ENCODE measurements at regions not wholly inside any gene's neighbourhood (a gene's known extent, or its start where the extent isn't known, plus 50 kb on each side); places are given as distances from the start of the nearest gene placed in this dataset.

DNA sequence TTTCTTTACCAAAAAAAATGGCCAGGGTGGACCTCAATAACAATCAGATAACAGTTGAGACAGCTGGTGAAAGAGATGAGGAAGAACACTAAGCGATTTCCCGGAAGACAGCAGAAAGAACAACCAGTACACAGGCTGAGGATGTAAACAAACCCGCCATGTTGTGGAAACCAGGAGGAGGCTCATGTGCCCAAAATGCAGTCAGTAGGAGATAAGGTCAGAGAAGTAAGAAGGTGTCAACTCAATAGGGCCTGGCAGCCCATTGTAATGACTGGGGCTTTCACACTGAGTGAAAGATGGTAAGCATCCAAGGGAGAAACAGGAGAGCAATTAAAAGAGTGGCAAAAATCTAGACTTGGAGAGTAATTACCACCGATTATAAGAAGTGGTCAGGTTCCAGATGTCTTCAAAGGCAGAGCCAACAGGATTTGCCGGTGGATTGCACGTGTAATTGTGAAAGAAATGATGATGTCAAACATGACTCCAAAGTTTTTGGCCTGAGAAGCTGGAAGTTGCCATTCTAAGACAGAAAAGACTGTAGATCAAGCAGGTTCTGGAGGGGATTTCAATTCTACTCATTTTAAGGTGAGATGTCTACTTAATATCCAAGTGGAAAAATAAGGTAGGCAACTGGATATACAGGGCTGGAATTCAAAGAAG lies 77.7 kb upstream of the CYP1B1 start (continued):
- TF ChIP-seq TEAD4 (IDR thresholded peaks at IDR 0.05; ENCODE audit: low read length), result peak; percentile 67; the same call in 1 of the 2 replicates
- no peak for TF ChIP-seq TEAD4 (CRISPR knock-in tag; IDR thresholded peaks at IDR 0.05; ENCODE audit: borderline replicate concordance)
- peak in 1 of 2 experiments; percentile 28; a peak in 1 of 4 replicates for TF ChIP-seq TRIM24 (IDR thresholded peaks at IDR 0.05)
- no peak for TF ChIP-seq FIP1L1 (IDR thresholded peaks at IDR 0.05; ENCODE audit: low read depth, low read length, poor library complexity, severe bottlenecking)
- no peak for TF ChIP-seq HNRNPK (IDR thresholded peaks at IDR 0.05; ENCODE audit: low read depth, low read length, poor library complexity, severe bottlenecking)
- no peak for TF ChIP-seq CREB1 (IDR thresholded peaks at IDR 0.05)
- no peak for TF ChIP-seq CREB1 (CRISPR knock-in tag; IDR thresholded peaks at IDR 0.05)
- TF ChIP-seq, protein P1, sequence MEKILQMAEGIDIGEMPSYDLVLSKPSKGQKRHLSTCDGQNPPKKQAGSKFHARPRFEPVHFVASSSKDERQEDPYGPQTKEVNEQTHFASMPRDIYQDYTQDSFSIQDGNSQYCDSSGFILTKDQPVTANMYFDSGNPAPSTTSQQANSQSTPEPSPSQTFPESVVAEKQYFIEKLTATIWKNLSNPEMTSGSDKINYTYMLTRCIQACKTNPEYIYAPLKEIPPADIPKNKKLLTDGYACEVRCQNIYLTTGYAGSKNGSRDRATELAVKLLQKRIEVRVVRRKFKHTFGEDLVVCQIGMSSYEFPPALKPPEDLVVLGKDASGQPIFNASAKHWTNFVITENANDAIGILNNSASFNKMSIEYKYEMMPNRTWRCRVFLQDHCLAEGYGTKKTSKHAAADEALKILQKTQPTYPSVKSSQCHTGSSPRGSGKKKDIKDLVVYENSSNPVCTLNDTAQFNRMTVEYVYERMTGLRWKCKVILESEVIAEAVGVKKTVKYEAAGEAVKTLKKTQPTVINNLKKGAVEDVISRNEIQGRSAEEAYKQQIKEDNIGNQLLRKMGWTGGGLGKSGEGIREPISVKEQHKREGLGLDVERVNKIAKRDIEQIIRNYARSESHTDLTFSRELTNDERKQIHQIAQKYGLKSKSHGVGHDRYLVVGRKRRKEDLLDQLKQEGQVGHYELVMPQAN (IDR thresholded peaks at IDR 0.05; ENCODE audit: borderline replicate concordance), result no peak
- TF ChIP-seq MECOM (CRISPR knock-in tag; IDR thresholded peaks at IDR 0.05), result no peak
- no peak for TF ChIP-seq ETS2 (tag; IDR thresholded peaks at IDR 0.05; ENCODE audit: borderline replicate concordance, poor library complexity, severe bottlenecking)
- TF ChIP-seq MAFF (IDR thresholded peaks at IDR 0.05; ENCODE audit: low read length), result no peak
- TF ChIP-seq, protein P2, sequence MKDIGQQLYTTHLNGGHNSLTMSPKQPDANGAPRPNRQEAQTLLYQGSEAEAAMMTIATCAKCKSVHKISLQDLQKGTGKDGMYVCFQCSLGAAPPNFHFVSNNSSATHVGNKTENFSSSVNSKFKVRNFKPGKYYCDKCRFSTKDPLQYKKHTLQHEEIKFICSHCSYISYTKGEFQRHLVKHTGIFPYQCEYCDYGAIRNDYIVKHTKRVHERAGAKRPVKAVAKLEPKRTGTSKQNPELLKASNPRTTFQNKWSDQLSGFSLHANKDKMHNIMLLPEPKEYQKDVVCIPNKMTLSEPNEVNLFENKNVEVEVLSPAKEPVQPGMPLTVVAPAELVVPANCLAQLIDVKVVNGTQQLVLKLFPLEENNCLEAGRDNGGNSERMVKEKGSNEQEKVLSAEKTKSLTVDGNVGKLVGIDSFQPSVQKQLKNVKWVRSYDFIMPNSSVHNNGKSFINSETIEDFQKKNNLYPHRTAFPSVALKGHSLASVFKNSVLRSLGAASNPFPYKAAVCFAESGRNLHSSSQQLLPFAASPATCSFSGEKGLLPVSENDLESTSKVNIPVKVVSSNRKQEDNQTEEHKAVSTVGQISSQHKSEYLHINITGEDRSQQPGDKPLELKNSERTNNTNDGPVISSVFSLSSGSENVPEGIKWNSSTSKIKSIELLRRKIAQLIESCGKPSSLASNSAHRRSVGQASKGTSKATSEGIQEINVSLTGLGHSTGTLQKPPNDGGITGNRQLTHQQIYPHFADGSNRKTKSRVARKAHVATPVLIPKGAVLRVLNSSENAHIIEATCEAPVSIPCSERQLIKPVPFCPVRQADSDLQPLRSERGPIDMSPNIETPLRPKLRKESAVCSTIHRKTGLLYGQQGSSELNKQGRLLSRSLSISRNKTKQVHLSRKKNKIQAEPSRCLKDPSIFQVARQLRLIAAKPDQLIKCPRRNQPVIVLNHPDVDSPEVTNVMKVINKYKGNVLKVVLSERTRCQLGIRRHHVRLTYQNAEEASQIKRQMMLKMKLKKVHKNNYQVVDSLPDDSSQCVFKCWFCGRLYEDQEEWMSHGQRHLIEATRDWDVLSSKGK (CRISPR knock-in tag; IDR thresholded peaks at IDR 0.05), result no peak
- TF ChIP-seq ASH1L (IDR thresholded peaks at IDR 0.05; ENCODE audit: borderline replicate concordance, low read depth, partially characterized antibody), result no peak
- TF ChIP-seq SRSF7 (optimal IDR thresholded peaks at IDR 0.05; ENCODE audit: low read depth, low read length), result no peak
- TF ChIP-seq, protein P3, sequence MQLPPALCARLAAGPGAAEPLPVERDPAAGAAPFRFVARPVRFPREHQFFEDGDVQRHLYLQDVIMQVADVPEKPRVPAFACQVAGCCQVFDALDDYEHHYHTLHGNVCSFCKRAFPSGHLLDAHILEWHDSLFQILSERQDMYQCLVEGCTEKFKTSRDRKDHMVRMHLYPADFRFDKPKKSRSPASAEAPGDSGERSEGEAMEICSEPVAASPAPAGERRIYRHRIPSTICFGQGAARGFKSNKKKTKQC (CRISPR knock-in tag; IDR thresholded peaks at IDR 0.05), result no peak
- TF ChIP-seq, protein P4, sequence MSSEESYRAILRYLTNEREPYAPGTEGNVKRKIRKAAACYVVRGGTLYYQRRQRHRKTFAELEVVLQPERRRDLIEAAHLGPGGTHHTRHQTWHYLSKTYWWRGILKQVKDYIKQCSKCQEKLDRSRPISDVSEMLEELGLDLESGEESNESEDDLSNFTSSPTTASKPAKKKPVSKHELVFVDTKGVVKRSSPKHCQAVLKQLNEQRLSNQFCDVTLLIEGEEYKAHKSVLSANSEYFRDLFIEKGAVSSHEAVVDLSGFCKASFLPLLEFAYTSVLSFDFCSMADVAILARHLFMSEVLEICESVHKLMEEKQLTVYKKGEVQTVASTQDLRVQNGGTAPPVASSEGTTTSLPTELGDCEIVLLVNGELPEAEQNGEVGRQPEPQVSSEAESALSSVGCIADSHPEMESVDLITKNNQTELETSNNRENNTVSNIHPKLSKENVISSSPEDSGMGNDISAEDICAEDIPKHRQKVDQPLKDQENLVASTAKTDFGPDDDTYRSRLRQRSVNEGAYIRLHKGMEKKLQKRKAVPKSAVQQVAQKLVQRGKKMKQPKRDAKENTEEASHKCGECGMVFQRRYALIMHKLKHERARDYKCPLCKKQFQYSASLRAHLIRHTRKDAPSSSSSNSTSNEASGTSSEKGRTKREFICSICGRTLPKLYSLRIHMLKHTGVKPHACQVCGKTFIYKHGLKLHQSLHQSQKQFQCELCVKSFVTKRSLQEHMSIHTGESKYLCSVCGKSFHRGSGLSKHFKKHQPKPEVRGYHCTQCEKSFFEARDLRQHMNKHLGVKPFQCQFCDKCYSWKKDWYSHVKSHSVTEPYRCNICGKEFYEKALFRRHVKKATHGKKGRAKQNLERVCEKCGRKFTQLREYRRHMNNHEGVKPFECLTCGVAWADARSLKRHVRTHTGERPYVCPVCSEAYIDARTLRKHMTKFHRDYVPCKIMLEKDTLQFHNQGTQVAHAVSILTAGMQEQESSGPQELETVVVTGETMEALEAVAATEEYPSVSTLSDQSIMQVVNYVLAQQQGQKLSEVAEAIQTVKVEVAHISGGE (CRISPR knock-in tag; IDR thresholded peaks at IDR 0.05), result no peak
- no peak for TF ChIP-seq EP300 (IDR thresholded peaks at IDR 0.05; ENCODE audit: low read length)

Data from K562 (cell line).